GM10266 (cell line): ENCODE measurements at regions not wholly inside any gene's neighbourhood (a gene's known extent, or its start where the extent isn't known, plus 50 kb on each side); places are given as distances from the start of the nearest gene placed in this dataset.

Source experiments
- DNase-seq: peaks from one replicate; pipeline ENCODE4 v3.0.0; 2012; ENCODE audit errors: extremely low spot score
- CTCF ChIP-seq: IDR thresholded peaks from 2 replicates; pipeline ENCODE4 v1.5.1; 2012; ENCODE audit warnings: mild to moderate bottlenecking, low read depth; ENCODE audit not compliant: control insufficient read depth, insufficient read depth; ENCODE audit errors: missing control alignments

GRCh38 chr15:60154764-60155325 lies 150.7 kb downstream of the FOXB1 start:
- DNase-seq, result no peak
- TF ChIP-seq CTCF, result no peak

GRCh38 chr15:60155661-60156060 lies 151.6 kb downstream of the FOXB1 start:
- DNase-seq, result no peak

GRCh38 chr15:60160909-60161308 lies 156.8 kb downstream of the FOXB1 start:
- no peak for DNase-seq

More at GRCh38 chr15:60155661-60156060, 151.6 kb downstream of the FOXB1 start:
- no peak for TF ChIP-seq CTCF

GRCh38 chr15:60161704-60162103 lies 157.6 kb downstream of the FOXB1 start:
- TF ChIP-seq CTCF, result no peak
- no peak for DNase-seq

More at GRCh38 chr15:60160909-60161308, 156.8 kb downstream of the FOXB1 start:
- no peak for TF ChIP-seq CTCF

GRCh38 chr15:60162251-60162967 lies 158.3 kb downstream of the FOXB1 start:
- TF ChIP-seq CTCF, result no peak
- DNase-seq, result no peak

- TF ChIP-seq CTCF, result no peak
- no peak for DNase-seq
Measured at GRCh38 chr15:60162968-60163355, 158.9 kb downstream of the FOXB1 start.

GRCh38 chr15:60165111-60165510 lies 161.0 kb downstream of the FOXB1 start:
- DNase-seq, result no peak
- no peak for TF ChIP-seq CTCF
